ENCODE measurements at regions not wholly inside any gene's neighbourhood (a gene's known extent, or its start where the extent isn't known, plus 50 kb on each side); places are given as distances from the start of the nearest gene placed in this dataset.

DNA sequence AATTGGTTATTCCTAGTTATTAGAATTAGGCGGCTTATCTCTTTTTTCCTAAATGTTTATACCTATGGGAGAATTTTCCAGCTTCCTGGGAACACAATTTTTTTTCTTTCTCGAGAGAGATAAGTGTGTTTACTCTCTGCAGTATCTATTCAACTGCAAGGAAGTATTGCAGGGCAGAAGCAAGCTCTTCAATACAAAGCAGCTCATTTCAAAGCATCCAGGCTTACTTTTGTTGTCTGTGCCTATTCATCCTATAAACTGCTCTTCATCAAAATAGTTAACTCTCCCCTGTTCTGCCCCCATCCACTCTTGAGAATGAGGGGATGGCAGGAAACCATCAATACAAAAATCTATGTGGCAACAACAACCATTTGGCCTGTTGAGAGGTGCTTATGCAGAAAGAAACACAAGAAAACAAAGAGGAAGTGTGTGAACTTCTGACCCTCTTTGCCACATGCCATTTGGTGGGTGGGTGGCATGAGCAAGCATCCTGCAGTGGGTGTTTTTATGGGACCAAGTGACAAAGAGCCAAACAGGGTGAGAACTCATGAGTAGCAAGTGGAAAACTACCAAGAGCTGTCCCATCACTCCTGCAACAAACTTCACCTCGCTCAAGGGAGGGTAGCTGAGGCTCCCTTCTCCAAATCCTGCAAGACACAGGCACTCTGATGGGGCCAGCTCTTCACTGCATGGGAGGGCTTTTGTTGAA, 50.6 kb upstream of the MRPS6 start:
- TF ChIP-seq, protein P1, sequence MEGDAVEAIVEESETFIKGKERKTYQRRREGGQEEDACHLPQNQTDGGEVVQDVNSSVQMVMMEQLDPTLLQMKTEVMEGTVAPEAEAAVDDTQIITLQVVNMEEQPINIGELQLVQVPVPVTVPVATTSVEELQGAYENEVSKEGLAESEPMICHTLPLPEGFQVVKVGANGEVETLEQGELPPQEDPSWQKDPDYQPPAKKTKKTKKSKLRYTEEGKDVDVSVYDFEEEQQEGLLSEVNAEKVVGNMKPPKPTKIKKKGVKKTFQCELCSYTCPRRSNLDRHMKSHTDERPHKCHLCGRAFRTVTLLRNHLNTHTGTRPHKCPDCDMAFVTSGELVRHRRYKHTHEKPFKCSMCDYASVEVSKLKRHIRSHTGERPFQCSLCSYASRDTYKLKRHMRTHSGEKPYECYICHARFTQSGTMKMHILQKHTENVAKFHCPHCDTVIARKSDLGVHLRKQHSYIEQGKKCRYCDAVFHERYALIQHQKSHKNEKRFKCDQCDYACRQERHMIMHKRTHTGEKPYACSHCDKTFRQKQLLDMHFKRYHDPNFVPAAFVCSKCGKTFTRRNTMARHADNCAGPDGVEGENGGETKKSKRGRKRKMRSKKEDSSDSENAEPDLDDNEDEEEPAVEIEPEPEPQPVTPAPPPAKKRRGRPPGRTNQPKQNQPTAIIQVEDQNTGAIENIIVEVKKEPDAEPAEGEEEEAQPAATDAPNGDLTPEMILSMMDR (IDR thresholded peaks at IDR 0.05; ENCODE audit: low read depth, low read length, missing control alignments) = no peak
- no peak for DNase-seq (ENCODE audit: extremely low read depth, low read depth)
- H3K4me3 ChIP-seq (replicated peaks; ENCODE audit: low read depth, low read length) = no peak overlapping the region

DNA sequence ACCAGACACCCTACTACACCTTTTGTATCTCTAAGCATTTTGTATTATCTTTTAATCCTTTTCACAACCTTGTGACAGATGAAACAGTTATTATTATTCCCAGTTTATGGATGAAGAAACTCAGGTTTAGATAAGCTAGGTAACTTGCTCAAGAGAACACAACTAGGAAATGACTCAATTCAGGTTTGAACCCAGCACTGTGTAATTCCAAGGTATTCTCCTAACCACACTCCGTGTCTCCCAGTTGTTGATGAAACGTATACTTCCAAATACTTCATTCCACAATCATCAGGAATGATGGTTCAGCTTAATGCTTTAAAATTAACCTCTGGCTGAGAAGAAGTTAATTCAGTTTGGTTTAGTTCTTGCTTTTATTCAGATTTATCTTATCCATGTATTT, 51.7 kb upstream of the MRPS6 start:
- TF ChIP-seq, protein P1 (IDR thresholded peaks at IDR 0.05; ENCODE audit: low read depth, low read length, missing control alignments) = no peak
- no peak for DNase-seq (ENCODE audit: extremely low read depth, low read depth)
- H3K4me3 ChIP-seq (replicated peaks; ENCODE audit: low read depth, low read length) = no peak overlapping the region

DNA sequence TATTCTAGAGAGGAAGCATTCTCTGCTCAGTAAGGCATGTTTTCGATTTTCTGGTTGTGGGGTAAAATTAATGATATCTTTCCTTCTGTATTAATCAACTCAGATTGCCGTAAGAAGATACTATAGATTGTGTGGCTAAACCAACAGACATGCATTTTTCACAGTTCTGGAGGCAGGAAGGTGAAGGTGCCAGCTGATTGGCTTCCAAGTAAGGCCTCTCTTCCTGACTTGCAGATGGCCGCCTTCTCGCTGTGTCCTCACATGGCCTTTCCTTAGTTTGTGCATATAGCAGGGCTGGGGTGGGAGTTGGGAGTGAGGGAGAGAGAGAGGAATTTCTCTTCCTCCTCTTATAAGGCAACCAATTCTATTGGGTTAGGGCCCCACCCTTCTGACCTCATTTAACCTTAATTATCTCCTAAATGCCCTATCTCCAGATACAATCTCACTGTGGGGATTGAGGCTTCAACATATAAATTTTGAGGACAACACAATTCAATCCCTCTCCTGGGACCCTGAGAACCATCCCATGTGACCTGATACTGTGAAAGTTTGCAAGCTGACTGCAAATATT, 52.3 kb upstream of the MRPS6 start:
- DNase-seq (ENCODE audit: extremely low read depth, low read depth) = no peak
- TF ChIP-seq, protein P1 (IDR thresholded peaks at IDR 0.05; ENCODE audit: low read depth, low read length, missing control alignments) = no peak
- H3K4me3 ChIP-seq (replicated peaks; ENCODE audit: low read depth, low read length) = no peak overlapping the region

DNA sequence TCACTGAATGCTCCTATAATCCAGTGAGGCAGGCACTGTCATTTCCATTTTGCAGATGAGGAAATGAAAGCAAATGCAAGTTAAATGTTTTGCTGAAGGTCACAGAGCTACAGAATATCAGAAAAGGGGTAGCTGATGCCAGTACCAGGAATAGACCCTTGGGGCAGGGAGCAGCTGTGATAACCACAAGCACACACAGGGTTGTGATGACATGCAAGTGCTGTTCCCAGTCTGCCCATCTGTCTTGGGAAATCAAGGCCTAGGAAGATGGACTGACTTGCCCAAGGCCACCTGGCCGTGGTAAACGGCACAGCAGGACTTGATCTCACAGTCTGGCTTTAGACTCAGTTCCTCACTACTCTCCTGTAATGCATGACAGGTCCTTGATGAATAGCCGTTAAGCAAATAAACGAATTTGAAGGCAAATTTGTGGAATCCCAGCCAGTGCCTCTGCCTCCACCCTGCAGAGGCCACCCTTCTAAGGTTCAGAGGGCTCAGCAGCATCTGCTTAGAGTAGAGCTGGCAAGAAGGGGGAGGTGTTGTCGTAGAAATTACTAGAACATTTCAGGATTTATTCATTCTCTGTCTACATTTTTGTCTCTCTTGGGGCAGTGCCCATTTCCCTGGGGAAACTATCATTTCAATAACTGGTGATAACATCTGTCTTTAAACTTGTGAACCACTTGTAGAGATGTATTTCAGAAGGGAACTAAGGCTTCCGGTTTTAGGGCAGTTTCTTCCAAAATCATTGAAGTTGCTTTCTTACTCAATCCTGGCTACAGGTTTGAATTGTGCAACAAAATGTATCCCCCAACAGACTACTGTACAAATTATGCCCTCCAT, 53.2 kb upstream of the MRPS6 start:
- TF ChIP-seq, protein P1 (IDR thresholded peaks at IDR 0.05; ENCODE audit: low read depth, low read length, missing control alignments) = no peak
- no peak overlapping the region for H3K4me3 ChIP-seq (replicated peaks; ENCODE audit: low read depth, low read length)
- no peak for DNase-seq (ENCODE audit: extremely low read depth, low read depth)

DNA sequence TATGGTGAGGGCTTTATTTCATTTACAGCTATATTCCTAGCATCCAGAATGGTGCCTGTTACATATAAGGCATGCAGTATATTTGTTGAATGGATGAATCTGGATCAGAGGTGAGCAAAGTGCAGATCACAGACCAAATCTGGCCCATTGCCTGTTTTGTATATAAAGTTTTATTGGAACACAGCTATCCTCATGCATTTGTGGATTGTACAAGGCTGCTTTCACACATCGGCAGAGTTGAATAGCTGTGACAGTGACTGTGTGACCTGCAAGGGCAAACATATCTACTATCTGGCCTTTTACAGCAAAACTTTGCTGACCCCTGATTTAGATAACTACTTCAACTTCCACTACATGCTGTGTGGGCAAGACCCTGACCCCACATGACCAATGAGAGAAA, 54.0 kb upstream of the MRPS6 start:
- TF ChIP-seq, protein P1 (IDR thresholded peaks at IDR 0.05; ENCODE audit: low read depth, low read length, missing control alignments) = no peak
- DNase-seq (ENCODE audit: extremely low read depth, low read depth) = no peak
- no peak overlapping the region for H3K4me3 ChIP-seq (replicated peaks; ENCODE audit: low read depth, low read length)

DNA sequence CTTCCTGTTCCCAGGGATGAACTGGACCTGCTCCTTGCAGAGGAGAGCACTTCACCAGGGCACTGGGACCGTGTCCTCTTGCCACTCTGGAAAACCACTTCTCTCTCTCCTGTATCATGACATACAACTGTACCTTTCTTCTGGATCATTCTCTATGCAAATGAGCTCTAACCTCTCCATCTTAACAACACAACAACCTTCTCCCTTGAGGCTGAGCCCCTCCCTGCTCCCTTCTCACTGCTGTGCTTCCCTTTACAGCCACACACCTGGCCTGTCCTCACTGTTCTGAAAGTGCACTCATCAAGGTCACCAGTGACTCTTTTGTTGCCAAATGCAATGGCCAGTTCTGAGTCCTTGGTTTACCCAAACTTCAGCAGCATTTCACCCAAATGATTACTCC, 54.5 kb upstream of the MRPS6 start:
- DNase-seq (ENCODE audit: extremely low read depth, low read depth) = no peak
- TF ChIP-seq, protein P1 (IDR thresholded peaks at IDR 0.05; ENCODE audit: low read depth, low read length, missing control alignments) = no peak
- H3K4me3 ChIP-seq (replicated peaks; ENCODE audit: low read depth, low read length) = no peak overlapping the region
